ENCODE measurements at regions not wholly inside any gene's neighbourhood (a gene's known extent, or its start where the extent isn't known, plus 50 kb on each side); places are given as distances from the start of the nearest gene placed in this dataset.

- no peak for DNase-seq (ENCODE audit: extremely low read depth, low read depth)
- TF ChIP-seq, protein P1, sequence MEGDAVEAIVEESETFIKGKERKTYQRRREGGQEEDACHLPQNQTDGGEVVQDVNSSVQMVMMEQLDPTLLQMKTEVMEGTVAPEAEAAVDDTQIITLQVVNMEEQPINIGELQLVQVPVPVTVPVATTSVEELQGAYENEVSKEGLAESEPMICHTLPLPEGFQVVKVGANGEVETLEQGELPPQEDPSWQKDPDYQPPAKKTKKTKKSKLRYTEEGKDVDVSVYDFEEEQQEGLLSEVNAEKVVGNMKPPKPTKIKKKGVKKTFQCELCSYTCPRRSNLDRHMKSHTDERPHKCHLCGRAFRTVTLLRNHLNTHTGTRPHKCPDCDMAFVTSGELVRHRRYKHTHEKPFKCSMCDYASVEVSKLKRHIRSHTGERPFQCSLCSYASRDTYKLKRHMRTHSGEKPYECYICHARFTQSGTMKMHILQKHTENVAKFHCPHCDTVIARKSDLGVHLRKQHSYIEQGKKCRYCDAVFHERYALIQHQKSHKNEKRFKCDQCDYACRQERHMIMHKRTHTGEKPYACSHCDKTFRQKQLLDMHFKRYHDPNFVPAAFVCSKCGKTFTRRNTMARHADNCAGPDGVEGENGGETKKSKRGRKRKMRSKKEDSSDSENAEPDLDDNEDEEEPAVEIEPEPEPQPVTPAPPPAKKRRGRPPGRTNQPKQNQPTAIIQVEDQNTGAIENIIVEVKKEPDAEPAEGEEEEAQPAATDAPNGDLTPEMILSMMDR (IDR thresholded peaks at IDR 0.05; ENCODE audit: low read depth, low read length, missing control alignments): no peak
- no peak overlapping the region for H3K4me3 ChIP-seq (replicated peaks; ENCODE audit: low read depth, low read length)
These were observed 134.3 kb downstream of the TDRD15 start for GRCh38 chr2:21258082-21258481.

GRCh38 chr2:21260311-21260710, 136.5 kb downstream of the TDRD15 start:
- no peak for DNase-seq (ENCODE audit: extremely low read depth, low read depth)
- no peak overlapping the region for H3K4me3 ChIP-seq (replicated peaks; ENCODE audit: low read depth, low read length)
- TF ChIP-seq, protein P1 (IDR thresholded peaks at IDR 0.05; ENCODE audit: low read depth, low read length, missing control alignments): no peak

DNA sequence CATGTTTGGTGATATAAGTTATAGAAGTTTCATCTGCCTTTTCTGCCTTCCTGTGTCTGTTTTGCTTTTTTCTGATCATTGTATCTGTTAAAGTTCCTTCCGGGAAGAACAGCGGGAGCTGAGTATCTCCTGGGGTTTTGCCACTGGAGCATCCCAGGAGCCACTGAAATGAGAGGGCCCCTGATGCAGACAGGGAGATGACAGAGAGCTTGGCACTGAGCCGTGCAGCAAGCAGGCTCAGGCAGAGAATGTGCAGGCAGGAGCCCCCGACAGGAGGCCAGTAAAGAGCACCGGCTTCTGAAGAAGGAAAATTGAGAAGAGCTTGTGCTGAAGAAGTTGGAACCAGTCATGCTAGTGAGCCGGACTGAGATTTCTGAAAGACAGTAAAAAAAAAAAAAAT, 137.8 kb downstream of the TDRD15 start:
- no peak for DNase-seq (ENCODE audit: extremely low read depth, low read depth)
- TF ChIP-seq, protein P1 (IDR thresholded peaks at IDR 0.05; ENCODE audit: low read depth, low read length, missing control alignments): no peak
- H3K4me3 ChIP-seq (replicated peaks; ENCODE audit: low read depth, low read length): no peak overlapping the region

DNA sequence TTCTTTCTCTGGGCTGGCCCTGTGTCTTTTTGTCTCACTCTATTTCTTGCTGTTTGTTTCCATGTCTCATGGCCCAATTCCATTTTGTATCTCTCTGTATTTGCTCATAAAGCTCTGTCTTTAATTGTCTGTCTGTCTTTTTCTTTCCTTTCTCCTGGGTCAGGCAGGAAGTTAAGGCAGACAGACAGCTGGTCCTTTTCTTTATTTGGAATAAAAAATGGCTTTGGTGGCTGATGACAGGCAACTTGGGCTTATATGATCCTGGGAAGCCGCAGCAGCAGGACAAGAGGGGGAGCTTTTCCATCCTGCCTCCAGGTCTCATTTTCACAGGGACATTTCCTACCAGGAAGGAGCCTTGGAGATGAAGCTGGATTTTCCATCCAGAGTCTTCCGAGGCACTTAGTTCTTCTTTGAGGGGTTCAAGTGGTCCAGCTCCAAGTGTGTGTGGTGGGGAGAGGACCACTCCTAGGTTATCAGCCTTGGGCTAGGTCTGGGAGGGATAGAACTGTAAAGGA, 138.7 kb downstream of the TDRD15 start:
- TF ChIP-seq, protein P1 (IDR thresholded peaks at IDR 0.05; ENCODE audit: low read depth, low read length, missing control alignments): no peak
- H3K4me3 ChIP-seq (replicated peaks; ENCODE audit: low read depth, low read length): no peak overlapping the region
- no peak for DNase-seq (ENCODE audit: extremely low read depth, low read depth)

- H3K4me3 ChIP-seq (replicated peaks; ENCODE audit: low read depth, low read length): no peak overlapping the region
- no peak for DNase-seq (ENCODE audit: extremely low read depth, low read depth)
- TF ChIP-seq, protein P1 (IDR thresholded peaks at IDR 0.05; ENCODE audit: low read depth, low read length, missing control alignments): no peak
These were observed 139.9 kb downstream of the TDRD15 start for GRCh38 chr2:21263622-21264021.

GRCh38 chr2:21265752-21266151, 142.0 kb downstream of the TDRD15 start:
- TF ChIP-seq, protein P1 (IDR thresholded peaks at IDR 0.05; ENCODE audit: low read depth, low read length, missing control alignments): no peak
- no peak for DNase-seq (ENCODE audit: extremely low read depth, low read depth)
- H3K4me3 ChIP-seq (replicated peaks; ENCODE audit: low read depth, low read length): no peak overlapping the region

DNA sequence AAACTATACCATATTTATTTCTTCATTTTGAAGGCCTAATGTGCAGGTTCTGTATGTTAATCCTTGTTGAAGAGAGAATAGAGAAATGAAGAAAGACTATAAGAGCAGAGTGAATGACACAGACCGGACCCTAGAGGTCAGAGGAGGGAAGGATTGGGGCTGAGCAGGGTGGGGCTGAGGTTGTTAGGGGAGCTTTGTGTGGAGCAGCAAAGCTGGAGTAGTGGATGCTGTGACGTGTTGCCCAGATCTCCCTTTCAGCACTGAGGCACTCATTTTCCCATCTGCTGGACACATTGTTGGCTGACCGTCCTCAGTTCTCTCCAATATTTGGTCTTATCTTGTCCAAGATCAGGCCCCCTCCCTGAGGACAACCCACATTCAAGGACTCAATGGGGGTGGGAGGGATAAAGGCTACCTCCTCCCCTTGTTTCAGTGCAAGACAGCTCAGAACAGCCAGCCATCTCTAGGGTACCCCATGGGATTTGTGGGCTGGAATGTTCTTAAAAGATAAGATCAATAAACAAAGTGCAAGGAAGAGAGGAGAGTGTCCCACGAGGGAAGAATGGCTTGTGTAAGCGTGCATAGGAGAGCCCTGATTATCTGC, 143.6 kb downstream of the TDRD15 start:
- no peak overlapping the region for H3K4me3 ChIP-seq (replicated peaks; ENCODE audit: low read depth, low read length)
- TF ChIP-seq, protein P1 (IDR thresholded peaks at IDR 0.05; ENCODE audit: low read depth, low read length, missing control alignments): no peak
- DNase-seq (ENCODE audit: extremely low read depth, low read depth): no peak

All from HFF-Myc (cell line).